ENCODE measurements at regions not wholly inside any gene's neighbourhood (a gene's known extent, or its start where the extent isn't known, plus 50 kb on each side); places are given as distances from the start of the nearest gene placed in this dataset.
"Not testable (repeated sequence)": the region's sequence is repeated elsewhere in the genome, so short reads cannot be mapped to it uniquely, and the experiment has no call there.

DNA sequence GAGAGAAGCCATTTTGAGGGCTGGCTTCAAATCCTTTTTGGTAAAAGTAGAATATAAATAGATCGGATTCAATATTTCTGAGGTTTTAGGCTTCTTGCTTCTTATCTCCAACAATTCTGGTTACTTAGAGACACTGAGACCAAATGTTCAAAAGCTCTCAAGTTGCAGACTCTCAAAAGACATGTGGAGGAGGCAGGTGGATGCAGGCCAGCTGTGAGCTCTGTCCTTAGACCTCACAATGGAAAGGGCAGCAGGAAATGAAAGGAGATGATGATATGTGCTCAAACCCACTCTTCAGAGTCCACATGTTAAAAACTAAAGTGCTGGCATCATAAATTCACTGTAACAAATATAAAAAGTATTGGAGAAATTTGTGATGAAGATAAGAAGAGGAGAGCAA lies 424.9 kb upstream of the ALCAM start:
- H3K9me3 ChIP-seq = no peaks in the 10 kb centered on the region
- no peak for DNase-seq
- no peak overlapping the region for H3K27ac ChIP-seq
- H3K27me3 ChIP-seq = no peaks in the 10 kb centered on the region
- no peaks in the 10 kb centered on the region for H3K36me3 ChIP-seq
- no peak overlapping the region for H3K4me3 ChIP-seq
- no peak for TF ChIP-seq CTCF (IDR thresholded peaks at IDR 0.05)
- H3K4me1 ChIP-seq = no peaks in the 10 kb centered on the region
- intact Hi-C loops (cut with DNase I) = no loop called here
- ATAC-seq = no peak

DNA sequence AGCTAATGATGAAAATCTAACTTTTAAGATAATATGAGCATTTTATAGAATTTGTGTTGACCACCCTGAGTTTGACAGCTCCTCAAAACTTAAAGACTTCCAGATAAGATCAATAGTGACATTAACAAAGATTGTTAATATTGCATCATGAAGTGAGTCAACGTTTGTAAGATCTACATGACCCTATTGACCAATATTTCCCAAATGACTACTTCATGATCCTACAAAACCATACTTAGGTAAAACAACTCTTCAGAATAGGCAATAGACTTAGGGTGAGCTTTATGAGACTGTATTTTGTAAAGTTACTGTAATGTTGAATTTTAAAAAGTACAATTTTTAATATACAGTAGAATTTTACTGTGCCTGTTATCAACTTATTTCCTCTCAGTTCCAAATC lies 422.7 kb upstream of the ALCAM start:
- no peak overlapping the region for H3K4me3 ChIP-seq
- no peaks in the 10 kb centered on the region for H3K4me1 ChIP-seq
- ATAC-seq (no peak), DNase-seq (no peak)
- intact Hi-C loops (cut with DNase I) = no loop called here
- no peaks in the 10 kb centered on the region for H3K36me3 ChIP-seq
- H3K27me3 ChIP-seq = no peaks in the 10 kb centered on the region
- TF ChIP-seq CTCF (IDR thresholded peaks at IDR 0.05) = no peak
- H3K9me3 ChIP-seq = no peaks in the 10 kb centered on the region
- no peak overlapping the region for H3K27ac ChIP-seq

DNA sequence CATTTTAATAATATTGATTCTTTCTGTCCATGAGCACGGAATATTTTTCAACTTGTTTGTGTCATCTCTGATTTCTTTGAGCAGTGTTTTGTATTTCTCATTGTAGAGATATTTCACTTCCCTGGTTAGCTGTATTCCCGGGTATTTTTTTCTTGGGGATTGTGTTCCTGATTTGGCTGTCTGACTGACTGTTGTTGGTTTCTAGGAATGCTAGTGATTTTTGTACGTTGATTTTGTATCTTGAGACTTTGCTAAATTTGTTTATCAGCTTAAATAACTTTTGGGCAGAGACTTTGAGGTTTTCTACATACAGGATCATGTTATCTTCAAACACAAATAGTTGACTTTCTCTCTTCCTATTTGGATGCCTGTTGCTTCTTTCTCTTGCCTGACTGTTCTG lies 418.8 kb upstream of the ALCAM start:
- TF ChIP-seq CTCF (IDR thresholded peaks at IDR 0.05) = no peak
- ATAC-seq = no peak
- no peak for DNase-seq
- Histone ChIP-seq H3K9me3 (no peaks in the 10 kb centered on the region), H3K36me3 (no peaks in the 10 kb centered on the region), H3K4me3 (no peak overlapping the region), H3K27ac (no peak overlapping the region), H3K27me3 (no peaks in the 10 kb centered on the region), H3K4me1 (no peaks in the 10 kb centered on the region)
- intact Hi-C loops (cut with DNase I) = no loop called here

DNA sequence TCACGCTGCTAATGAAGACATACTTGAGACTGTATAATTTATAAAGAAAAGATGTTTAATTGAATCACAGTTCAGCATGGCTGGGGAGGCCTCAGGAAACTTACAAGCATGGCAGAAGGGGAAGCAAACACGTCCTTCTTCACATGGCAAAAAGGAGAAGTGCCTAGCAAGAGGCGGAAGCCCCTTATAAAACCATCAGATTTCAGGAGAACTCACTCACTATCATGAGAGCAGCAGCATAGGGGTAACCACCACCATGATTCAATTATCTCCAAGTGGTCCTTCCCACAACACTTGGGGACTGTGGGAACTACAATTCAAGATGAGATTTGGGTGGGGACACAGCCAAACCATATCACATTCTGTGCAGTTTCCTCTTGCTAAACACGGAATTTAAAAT lies 416.9 kb upstream of the ALCAM start:
- H3K4me3 ChIP-seq; ATAC-seq; H3K27me3 ChIP-seq; H3K4me1 ChIP-seq; H3K9me3 ChIP-seq; H3K27ac ChIP-seq; intact Hi-C loops (cut with DNase I); H3K36me3 ChIP-seq; DNase-seq: not testable (repeated sequence)

GRCh38 chr3:104951426-104951825 lies 415.3 kb upstream of the ALCAM start:
- intact Hi-C loops (cut with DNase I) = no loop called here
- Histone ChIP-seq H3K27me3 (no peaks in the 10 kb centered on the region), H3K9me3 (no peaks in the 10 kb centered on the region), H3K4me3 (no peak overlapping the region), H3K4me1 (no peaks in the 10 kb centered on the region), H3K27ac (no peak overlapping the region), H3K36me3 (no peaks in the 10 kb centered on the region)
- DNase-seq = no peak
- ATAC-seq = no peak
- no peak for TF ChIP-seq CTCF (IDR thresholded peaks at IDR 0.05)

- H3K9me3 ChIP-seq = no peaks in the 10 kb centered on the region
- no peak overlapping the region for H3K27ac ChIP-seq
- ATAC-seq (peak; percentile 97), DNase-seq (no peak)
- intact Hi-C loops (cut with DNase I) = no loop called here
- H3K36me3 ChIP-seq = no peaks in the 10 kb centered on the region
- H3K4me1 ChIP-seq = no peaks in the 10 kb centered on the region
- TF ChIP-seq CTCF (IDR thresholded peaks at IDR 0.05) = no peak
- no peaks in the 10 kb centered on the region for H3K27me3 ChIP-seq
- H3K4me3 ChIP-seq = no peak overlapping the region
Measured at GRCh38 chr3:104952146-104952972, 414.4 kb upstream of the ALCAM start.

Measured in upper lobe of right lung (tissue), 1 donor.